ENCODE measurements at regions not wholly inside any gene's neighbourhood (a gene's known extent, or its start where the extent isn't known, plus 50 kb on each side); places are given as distances from the start of the nearest gene placed in this dataset.
"Not testable (repeated sequence)": the region's sequence is repeated elsewhere in the genome, so short reads cannot be mapped to it uniquely, and the experiment has no call there.

DNA sequence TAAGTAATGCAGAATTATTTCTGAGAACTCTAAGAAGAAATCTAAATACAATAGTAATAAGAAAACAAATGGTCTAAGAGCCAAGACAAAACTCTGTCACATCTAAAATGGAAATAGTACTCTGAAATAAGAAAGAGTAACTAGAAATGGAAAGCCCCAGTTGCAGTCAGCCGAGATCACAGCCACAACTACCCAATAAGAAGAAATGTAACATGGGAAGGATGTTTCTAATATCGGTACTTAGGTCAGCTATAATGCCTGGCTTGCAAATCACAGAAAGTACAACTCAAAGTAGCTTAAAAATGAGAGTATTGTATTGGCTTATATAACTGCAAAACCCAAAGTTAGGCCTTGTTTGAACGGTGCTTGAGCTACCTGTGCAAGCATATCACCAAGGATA is 58.6 kb upstream of the USP25 start:
- no peak for DNase-seq (ENCODE audit: low spot score)

- DNase-seq (ENCODE audit: low spot score) = not testable (repeated sequence)
Measured at GRCh38 chr21:15672578-15672977, 57.2 kb upstream of the USP25 start.

GRCh38 chr21:15676935-15677334 is 52.8 kb upstream of the USP25 start:
- DNase-seq (ENCODE audit: low spot score) = no peak

DNA sequence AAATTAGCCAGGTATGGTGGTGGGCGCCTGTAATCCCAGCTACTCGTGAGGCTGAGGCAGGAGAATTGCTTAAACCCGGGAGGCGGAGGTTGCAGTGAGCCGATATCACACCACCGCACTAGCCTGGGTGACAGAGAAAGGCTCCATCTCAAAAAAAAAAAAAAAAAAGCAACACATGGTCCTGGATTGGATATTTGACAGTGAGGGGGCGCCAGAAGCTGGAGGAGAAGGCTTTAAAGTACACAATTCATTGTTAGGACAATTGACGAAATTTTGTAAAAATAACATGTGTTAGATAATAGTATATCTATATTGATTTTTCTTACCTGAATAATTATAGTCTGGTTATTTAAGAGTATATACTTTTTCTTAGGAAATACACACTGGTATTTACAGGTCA is 50.2 kb upstream of the USP25 start:
- no peak for DNase-seq (ENCODE audit: low spot score)

Data from pons (tissue), 1 donor.